Stimulated activated CD8-positive, alpha-beta memory T cell treated with anti-CD3 and anti-CD28 coated beads, Interleukin-4, amount 100 ng/mL, for 4 hours (primary cell): ENCODE measurements at regions not wholly inside any gene's neighbourhood (a gene's known extent, or its start where the extent isn't known, plus 50 kb on each side); places are given as distances from the start of the nearest gene placed in this dataset.
A peak's percentile ranks its signal among the peaks of the same experiment; 100 is the strongest.

ENCODE experiments used
- DNase-seq, 2 donors: peaks; one replicate each; pipeline ENCODE4 v3.0.0-alpha.2; 2020; ENCODE audit warnings: low read depth in 2 of 2, low spot score in 1 of 2

DNA sequence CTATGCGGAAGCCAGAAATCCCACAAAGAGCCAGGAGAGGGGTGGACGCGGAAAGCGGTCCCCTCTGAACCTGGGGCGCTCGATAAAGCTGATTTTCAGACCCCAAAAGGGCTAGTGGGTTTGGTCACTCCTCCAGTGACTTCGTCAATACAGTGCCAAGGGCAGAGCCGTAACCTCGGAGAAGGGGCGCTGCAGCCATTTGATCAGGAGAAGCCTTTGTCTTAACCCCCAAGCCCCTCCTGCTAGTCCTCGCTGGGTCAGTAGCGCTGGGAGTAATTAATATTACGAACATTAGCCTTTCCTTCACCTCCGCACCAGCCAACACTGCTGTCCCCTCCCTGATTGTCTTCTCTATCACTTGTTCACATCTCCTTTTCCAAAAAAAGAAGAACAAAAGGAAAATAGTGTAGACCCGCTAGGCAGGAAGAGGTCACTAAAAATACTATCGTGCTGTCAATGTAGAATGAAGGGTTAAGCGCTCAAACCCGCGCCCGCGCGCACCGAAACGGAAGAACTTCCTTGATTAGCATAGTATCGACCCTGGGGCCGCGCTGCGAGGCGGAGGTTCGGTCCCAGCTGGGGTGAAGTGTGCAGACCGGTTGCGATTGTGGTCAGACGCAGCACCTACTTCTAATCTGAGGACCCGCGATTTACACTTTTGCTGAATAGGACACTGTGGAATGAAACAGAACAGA lies 63.2 kb upstream of the MAPRE2 start:
- no peak for DNase-seq

DNA sequence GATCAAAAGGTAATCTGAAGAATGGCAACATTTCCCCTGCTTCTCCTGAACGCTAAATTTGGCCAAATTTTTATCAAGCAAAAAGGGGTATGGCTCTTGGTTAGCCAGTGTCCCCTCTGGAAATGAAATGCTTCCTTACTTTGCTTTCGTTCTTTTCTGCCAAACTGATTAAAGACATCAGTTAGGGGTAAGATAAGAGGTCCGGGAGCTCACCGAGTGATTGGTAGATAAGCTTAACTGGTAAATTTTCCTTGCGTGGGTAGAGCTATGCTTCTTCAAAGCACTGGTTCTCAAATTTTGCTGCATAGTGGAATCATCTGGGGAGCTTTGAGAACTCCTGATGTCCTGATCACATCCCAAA lies 62.7 kb upstream of the MAPRE2 start:
- DNase-seq, result no peak

DNA sequence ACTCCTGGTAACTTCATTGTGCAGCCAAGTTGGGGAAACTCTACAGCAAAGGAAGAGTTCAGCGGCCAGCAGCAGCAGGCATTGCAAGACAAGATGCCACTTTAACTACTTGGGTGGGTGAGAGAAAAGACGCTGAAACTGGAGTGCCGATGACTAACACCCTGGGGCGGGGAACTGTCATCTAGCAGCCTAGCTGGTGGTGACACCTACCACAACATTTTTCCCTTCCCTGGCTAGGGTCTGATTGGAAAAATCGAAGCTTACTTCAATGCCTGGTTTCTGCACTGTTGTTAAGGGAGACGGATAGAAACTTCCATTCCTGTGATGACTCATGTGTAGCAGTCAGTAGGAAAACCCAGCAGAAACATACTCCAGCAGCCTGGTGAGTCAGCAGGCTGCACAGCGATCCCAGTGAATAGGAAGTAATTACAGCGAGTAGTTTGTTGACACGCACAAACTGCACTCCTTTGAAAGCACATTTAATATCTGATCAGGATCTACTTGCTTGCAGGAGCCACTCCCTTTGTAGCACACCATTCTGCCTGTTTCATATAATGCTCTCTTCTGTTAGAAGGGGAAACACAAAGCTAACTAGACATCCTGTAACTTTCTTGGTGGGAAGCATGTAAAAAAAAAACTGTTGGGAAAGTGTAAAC lies 62.1 kb upstream of the MAPRE2 start:
- peak in 1 of 2 donors; percentile 62 for DNase-seq

DNA sequence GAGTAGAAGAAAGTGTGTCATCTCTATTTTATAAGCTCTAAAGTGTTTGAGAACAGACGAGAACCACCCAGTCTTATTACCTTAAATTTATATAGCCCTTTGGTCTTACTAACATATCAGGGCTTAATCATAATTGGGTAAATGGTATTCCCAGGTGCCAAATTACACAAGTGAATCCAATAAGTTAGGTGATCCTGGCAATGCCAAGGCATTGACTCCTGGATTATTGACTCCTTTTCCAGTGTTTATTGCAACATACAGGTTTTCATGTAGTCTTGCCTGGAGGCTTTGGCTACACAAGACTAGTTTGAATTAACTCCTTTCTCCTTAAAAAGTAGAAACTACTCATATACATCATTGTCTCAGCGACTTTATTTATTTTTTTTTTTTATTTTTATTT lies 59.7 kb upstream of the MAPRE2 start:
- DNase-seq, result no peak

DNA sequence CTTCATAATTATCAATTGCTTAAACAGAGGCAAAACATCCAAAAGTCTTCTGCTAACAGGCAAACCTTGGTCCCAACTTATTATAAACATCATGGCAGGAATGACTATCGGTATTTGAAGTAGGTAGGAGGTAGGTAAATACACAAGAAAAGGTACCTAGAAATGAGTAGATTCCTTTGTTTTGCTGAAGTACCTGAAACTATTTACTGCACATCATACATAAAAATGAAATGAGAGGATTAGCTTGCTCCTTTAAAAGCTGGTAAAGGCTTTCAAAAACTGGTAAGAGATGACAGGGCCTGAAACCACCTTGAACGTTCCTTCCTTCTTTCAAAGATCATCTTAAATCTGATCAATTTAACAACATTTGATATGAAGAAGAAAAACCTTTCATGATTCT lies 55.2 kb upstream of the MAPRE2 start:
- DNase-seq, result no peak

DNA sequence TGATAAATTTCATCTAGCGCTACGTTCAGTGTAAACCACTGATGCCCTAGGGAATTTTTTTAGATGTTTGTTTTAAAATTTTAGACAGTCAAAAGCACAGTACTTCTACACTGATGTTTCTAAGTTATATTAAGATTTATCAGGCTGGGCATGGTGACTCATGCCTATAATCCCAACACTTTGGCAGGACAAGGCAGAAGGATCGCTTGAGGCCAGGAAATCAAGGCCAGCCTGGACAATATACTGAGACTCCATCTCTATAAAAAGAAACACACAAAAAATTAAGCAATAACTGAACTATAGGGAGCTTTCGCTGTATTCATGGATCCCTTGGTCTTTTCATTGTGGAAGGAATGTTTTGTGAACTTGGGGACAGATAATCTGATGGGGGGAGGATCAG lies 50.6 kb upstream of the MAPRE2 start:
- no peak for DNase-seq

DNA sequence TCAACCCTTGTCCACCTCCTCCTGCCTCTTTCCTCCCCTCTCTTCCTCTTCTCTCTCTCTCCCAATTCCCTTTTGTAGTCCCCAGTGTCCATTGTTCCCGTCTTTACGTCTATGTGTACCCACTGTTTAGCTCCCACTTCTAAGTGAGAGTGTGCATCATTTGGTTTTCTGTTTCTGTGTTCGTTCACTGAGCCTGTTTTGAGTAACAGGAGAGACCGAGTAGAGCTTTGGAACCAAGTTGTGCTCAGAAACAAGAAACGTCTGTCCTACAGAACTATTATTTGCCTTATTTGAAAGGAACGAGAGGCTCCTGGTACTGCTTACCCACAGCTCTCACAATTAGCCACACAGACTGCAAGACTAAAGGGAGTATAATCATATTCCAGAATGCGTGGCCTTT lies 50.1 kb upstream of the MAPRE2 start:
- DNase-seq, result no peak
